Hepatocyte (in vitro differentiated cells): ENCODE measurements at regions not wholly inside any gene's neighbourhood (a gene's known extent, or its start where the extent isn't known, plus 50 kb on each side); places are given as distances from the start of the nearest gene placed in this dataset.

Source experiments
- CTCF ChIP-seq: fragments of 200-600 bp; sonication (generic); IDR thresholded peaks from 2 replicates; pipeline ENCODE4 v1.5.1; 2016; ENCODE audit warnings: antibody characterized with exemption, mild to moderate bottlenecking; ENCODE audit not compliant: poor library complexity
- EZH2 ChIP-seq: fragments of 200-600 bp; sonication (generic); IDR thresholded peaks from 2 replicates; pipeline ENCODE4 v1.6.1; 2016; ENCODE audit warnings: antibody characterized with exemption, mild to moderate bottlenecking, borderline replicate concordance
- EZH2phosphoT487 ChIP-seq: fragments of 200-600 bp; sonication (generic); IDR thresholded peaks from one replicate; pipeline ENCODE4 v1.6.1; 2018; ENCODE audit warnings: antibody characterized with exemption, mild to moderate bottlenecking, low read depth, moderate library complexity; ENCODE audit not compliant: unreplicated experiment, severe bottlenecking

DNA sequence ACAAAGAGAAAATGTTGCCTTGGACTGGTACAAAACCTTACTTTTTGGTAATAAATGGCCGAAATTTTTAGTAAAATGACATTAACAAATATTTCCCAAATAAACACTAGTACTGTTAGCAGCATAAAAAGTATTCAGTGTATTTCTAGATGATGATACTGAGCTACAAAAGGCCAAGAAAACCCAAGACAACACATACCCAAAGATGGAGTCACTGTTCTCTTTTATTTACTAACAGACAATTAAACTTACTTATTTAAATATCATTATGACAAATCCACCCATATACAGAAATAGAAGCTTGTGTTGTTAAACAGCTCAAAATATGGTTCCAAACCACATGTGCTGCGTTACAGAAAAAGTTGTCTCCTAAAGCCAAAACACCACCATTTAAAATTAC, 239.9 kb downstream of the ZEB2 start:
- TF ChIP-seq CTCF, result no peak
- no peak for TF ChIP-seq EZH2
- no peak for TF ChIP-seq EZH2phosphoT487
